GM23338 (cell line): ENCODE measurements at regions not wholly inside any gene's neighbourhood (a gene's known extent, or its start where the extent isn't known, plus 50 kb on each side); places are given as distances from the start of the nearest gene placed in this dataset.

Experiments
- ATAC-seq: fragments of 200-7000 bp; cut with Tn5 transposase; 3 replicates; pipeline ENCODE4 v1.9.1; 2020
- DNase-seq: peaks from one replicate; pipeline ENCODE4 v3.0.0-alpha.2; 2015; ENCODE audit warnings: low spot score
- H2AFZ ChIP-seq: fragments of 200-600 bp; sonication (generic); 2 replicates; pipeline ENCODE4 v1.8.0; 2016; ENCODE audit warnings: antibody characterized with exemption, mild to moderate bottlenecking, moderate library complexity
- H3F3A ChIP-seq: fragments of 200-600 bp; sonication (generic); replicated peaks from 2 replicates; pipeline ENCODE4 v1.8.0; 2017; ENCODE audit warnings: antibody characterized with exemption, mixed run types, low read depth
- H3K27ac ChIP-seq: fragments of 200-600 bp; sonication (generic); 2 replicates; pipeline ENCODE4 v1.6.1; 2016; ENCODE audit warnings: low read depth
- H3K27me3 ChIP-seq: fragments of 200-600 bp; sonication (generic); 2 replicates; pipeline ENCODE4 v1.8.0; 2016; ENCODE audit warnings: mild to moderate bottlenecking, mixed run types, moderate library complexity; ENCODE audit not compliant: insufficient read depth
- H3K36me3 ChIP-seq: fragments of 200-600 bp; sonication (generic); 2 replicates; pipeline ENCODE4 v1.8.0; 2016; ENCODE audit warnings: mild to moderate bottlenecking; ENCODE audit not compliant: insufficient read depth
- H3K4me1 ChIP-seq: fragments of 200-600 bp; sonication (generic); 2 replicates; pipeline ENCODE4 v1.8.0; 2016; ENCODE audit warnings: mild to moderate bottlenecking, moderate library complexity; ENCODE audit not compliant: insufficient read depth
- H3K4me2 ChIP-seq: fragments of 200-600 bp; sonication (generic); 2 replicates; pipeline ENCODE4 v1.7.1; 2017; ENCODE audit warnings: mixed run types
- H3K4me3 ChIP-seq: fragments of 200-600 bp; sonication (generic); 2 replicates; pipeline ENCODE4 v1.6.1; 2016; ENCODE audit warnings: mixed run types
- H3K79me2 ChIP-seq: fragments of 200-600 bp; sonication (generic); replicated peaks from 2 replicates; pipeline ENCODE4 v1.8.0; 2017; ENCODE audit warnings: mild to moderate bottlenecking; ENCODE audit not compliant: insufficient read depth
- H3K9me2 ChIP-seq: fragments of 200-600 bp; sonication (generic); 2 replicates; pipeline ENCODE4 v1.8.0; 2017; ENCODE audit not compliant: insufficient read depth
- H4K20me1 ChIP-seq: fragments of 200-600 bp; sonication (generic); replicated peaks from 2 replicates; pipeline ENCODE4 v1.8.0; 2017; ENCODE audit warnings: mild to moderate bottlenecking; ENCODE audit not compliant: insufficient read depth
- H3K27ac Mint-ChIP-seq: 2 replicates; pipeline ENCODE4 v1.8.0; 2020; ENCODE audit warnings: inconsistent platforms, mild to moderate bottlenecking, moderate library complexity, mixed read lengths
- H3K27me3 Mint-ChIP-seq: 3 replicates; pipeline ENCODE4 v1.8.0; 2022; ENCODE audit warnings: low read depth, mild to moderate bottlenecking, moderate library complexity, mixed read lengths, inconsistent platforms; ENCODE audit not compliant: insufficient read depth, poor library complexity
- H3K36me3 Mint-ChIP-seq: 3 replicates; pipeline ENCODE4 v1.8.0; 2021; ENCODE audit warnings: low read depth, mild to moderate bottlenecking, inconsistent platforms, moderate library complexity, mixed read lengths
- H3K4me1 Mint-ChIP-seq: 3 replicates; pipeline ENCODE4 v1.8.0; 2020; ENCODE audit warnings: mild to moderate bottlenecking, inconsistent platforms, mixed read lengths
- H3K4me3 Mint-ChIP-seq: 3 replicates; pipeline ENCODE4 v1.8.0; 2021; ENCODE audit warnings: moderate library complexity, mild to moderate bottlenecking, inconsistent platforms, mixed read lengths
- H3K9me3 Mint-ChIP-seq: 3 replicates; pipeline ENCODE4 v1.8.0; 2020; ENCODE audit warnings: moderate library complexity, mild to moderate bottlenecking, inconsistent platforms, mixed read lengths
- CREB1 ChIP-seq: fragments of 250-450 bp; sonication (Bioruptor Pico); IDR thresholded peaks from 2 replicates; pipeline ENCODE4 v1.5.0; 2020; ENCODE audit warnings: low read depth, mild to moderate bottlenecking, moderate library complexity
- EZH2 ChIP-seq: fragments of 200-600 bp; sonication (generic); IDR thresholded peaks from one replicate; pipeline ENCODE4 v1.8.0; 2017; ENCODE audit warnings: antibody characterized with exemption, mild to moderate bottlenecking, low read depth; ENCODE audit not compliant: unreplicated experiment
- EZH2phosphoT487 ChIP-seq: fragments of 200-600 bp; sonication (generic); IDR thresholded peaks from one replicate; pipeline ENCODE4 v1.8.1; 2018; ENCODE audit warnings: antibody characterized with exemption; ENCODE audit not compliant: unreplicated experiment
- JUNB ChIP-seq: IDR thresholded peaks from one replicate; pipeline ENCODE4 v1.6.1; 2016; ENCODE audit warnings: antibody characterized with exemption; ENCODE audit not compliant: unreplicated experiment
- NANOG ChIP-seq: IDR thresholded peaks from 2 replicates; pipeline ENCODE4 v1.6.1; 2016; ENCODE audit warnings: antibody characterized with exemption, borderline replicate concordance
- STAT1 ChIP-seq: IDR thresholded peaks from one replicate; pipeline ENCODE4 v1.6.1; 2016; ENCODE audit warnings: antibody characterized with exemption; ENCODE audit not compliant: unreplicated experiment
- ZNF331 ChIP-seq: fragments of 250-450 bp; sonication (Bioruptor Pico); IDR thresholded peaks from 2 replicates; pipeline ENCODE4 v1.5.0; 2020; ENCODE audit warnings: low read depth, mild to moderate bottlenecking, moderate library complexity
- TF ChIP-seq, protein P1 (sequence below), 2 experiments: fragments of 200-600 bp in 1 of 2; sonication (generic) in 1 of 2; conservative IDR thresholded peaks; 2 replicates each; pipeline versions ENCODE4 v1.5.1 to v1.6.1; 2016 to 2017; ENCODE audit warnings: antibody characterized with exemption in 2 of 2, low read depth in 2 of 2, mild to moderate bottlenecking in 2 of 2, moderate library complexity in 1 of 2
- TF ChIP-seq, protein P2 (sequence below): fragments of 250-450 bp; sonication (Bioruptor Pico); IDR thresholded peaks from 2 replicates; pipeline ENCODE4 v1.5.0; 2020; ENCODE audit warnings: mild to moderate bottlenecking, moderate library complexity
- TF ChIP-seq, protein P3 (sequence below): IDR thresholded peaks from 2 replicates; pipeline ENCODE4 v1.6.1; 2016; ENCODE audit warnings: antibody characterized with exemption
- TF ChIP-seq, protein P4 (sequence below): IDR thresholded peaks from one replicate; pipeline ENCODE4 v1.6.1; 2018; ENCODE audit warnings: antibody characterized with exemption; ENCODE audit not compliant: unreplicated experiment

DNA sequence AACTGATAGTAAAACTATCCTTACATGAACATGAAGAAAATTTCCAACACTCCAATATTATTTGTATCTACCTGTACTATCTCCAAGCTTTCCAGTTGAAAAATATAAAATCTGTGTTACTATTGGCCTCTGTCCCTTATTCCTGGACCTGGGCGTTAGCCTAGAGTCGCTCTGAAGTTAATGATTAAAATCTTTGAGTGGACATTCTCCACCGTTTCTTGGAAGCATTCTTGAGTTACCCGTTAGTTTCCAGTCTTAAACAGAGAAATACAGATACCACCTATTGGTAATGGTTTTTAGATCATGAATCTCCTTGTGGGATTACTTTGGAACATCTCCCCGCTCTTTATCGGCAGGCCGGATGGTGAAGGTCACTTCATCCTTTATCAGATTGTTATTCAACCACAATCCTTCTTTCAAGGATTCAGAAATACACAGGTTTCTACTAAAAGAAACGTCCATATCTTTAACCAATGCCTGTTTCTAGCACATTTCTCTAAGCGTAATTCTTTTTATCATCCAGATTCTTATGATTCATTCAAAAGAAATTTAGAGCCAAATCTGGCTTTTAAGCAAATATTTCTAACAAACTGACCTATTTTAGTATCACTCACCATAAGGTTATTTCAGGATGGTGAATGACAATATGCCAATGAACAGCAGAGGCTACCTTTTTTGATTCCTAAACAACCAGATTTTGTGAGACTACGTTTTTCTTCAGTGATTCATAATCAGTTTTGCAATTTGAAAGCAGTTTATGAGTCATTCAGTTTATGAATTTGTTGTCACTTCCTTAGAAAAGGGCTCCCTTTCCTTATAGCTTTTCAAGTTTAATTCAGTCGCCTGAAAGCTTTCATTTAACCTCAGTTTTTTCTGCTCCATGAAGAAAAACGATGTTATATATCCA is 70.2 kb upstream of the ERRFI1 start (continued):
- TF ChIP-seq, protein P1, sequence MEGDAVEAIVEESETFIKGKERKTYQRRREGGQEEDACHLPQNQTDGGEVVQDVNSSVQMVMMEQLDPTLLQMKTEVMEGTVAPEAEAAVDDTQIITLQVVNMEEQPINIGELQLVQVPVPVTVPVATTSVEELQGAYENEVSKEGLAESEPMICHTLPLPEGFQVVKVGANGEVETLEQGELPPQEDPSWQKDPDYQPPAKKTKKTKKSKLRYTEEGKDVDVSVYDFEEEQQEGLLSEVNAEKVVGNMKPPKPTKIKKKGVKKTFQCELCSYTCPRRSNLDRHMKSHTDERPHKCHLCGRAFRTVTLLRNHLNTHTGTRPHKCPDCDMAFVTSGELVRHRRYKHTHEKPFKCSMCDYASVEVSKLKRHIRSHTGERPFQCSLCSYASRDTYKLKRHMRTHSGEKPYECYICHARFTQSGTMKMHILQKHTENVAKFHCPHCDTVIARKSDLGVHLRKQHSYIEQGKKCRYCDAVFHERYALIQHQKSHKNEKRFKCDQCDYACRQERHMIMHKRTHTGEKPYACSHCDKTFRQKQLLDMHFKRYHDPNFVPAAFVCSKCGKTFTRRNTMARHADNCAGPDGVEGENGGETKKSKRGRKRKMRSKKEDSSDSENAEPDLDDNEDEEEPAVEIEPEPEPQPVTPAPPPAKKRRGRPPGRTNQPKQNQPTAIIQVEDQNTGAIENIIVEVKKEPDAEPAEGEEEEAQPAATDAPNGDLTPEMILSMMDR (conservative IDR thresholded peaks at IDR 0.05; ENCODE audit: low read depth in 2 of 2): no peak
- TF ChIP-seq, protein P2, sequence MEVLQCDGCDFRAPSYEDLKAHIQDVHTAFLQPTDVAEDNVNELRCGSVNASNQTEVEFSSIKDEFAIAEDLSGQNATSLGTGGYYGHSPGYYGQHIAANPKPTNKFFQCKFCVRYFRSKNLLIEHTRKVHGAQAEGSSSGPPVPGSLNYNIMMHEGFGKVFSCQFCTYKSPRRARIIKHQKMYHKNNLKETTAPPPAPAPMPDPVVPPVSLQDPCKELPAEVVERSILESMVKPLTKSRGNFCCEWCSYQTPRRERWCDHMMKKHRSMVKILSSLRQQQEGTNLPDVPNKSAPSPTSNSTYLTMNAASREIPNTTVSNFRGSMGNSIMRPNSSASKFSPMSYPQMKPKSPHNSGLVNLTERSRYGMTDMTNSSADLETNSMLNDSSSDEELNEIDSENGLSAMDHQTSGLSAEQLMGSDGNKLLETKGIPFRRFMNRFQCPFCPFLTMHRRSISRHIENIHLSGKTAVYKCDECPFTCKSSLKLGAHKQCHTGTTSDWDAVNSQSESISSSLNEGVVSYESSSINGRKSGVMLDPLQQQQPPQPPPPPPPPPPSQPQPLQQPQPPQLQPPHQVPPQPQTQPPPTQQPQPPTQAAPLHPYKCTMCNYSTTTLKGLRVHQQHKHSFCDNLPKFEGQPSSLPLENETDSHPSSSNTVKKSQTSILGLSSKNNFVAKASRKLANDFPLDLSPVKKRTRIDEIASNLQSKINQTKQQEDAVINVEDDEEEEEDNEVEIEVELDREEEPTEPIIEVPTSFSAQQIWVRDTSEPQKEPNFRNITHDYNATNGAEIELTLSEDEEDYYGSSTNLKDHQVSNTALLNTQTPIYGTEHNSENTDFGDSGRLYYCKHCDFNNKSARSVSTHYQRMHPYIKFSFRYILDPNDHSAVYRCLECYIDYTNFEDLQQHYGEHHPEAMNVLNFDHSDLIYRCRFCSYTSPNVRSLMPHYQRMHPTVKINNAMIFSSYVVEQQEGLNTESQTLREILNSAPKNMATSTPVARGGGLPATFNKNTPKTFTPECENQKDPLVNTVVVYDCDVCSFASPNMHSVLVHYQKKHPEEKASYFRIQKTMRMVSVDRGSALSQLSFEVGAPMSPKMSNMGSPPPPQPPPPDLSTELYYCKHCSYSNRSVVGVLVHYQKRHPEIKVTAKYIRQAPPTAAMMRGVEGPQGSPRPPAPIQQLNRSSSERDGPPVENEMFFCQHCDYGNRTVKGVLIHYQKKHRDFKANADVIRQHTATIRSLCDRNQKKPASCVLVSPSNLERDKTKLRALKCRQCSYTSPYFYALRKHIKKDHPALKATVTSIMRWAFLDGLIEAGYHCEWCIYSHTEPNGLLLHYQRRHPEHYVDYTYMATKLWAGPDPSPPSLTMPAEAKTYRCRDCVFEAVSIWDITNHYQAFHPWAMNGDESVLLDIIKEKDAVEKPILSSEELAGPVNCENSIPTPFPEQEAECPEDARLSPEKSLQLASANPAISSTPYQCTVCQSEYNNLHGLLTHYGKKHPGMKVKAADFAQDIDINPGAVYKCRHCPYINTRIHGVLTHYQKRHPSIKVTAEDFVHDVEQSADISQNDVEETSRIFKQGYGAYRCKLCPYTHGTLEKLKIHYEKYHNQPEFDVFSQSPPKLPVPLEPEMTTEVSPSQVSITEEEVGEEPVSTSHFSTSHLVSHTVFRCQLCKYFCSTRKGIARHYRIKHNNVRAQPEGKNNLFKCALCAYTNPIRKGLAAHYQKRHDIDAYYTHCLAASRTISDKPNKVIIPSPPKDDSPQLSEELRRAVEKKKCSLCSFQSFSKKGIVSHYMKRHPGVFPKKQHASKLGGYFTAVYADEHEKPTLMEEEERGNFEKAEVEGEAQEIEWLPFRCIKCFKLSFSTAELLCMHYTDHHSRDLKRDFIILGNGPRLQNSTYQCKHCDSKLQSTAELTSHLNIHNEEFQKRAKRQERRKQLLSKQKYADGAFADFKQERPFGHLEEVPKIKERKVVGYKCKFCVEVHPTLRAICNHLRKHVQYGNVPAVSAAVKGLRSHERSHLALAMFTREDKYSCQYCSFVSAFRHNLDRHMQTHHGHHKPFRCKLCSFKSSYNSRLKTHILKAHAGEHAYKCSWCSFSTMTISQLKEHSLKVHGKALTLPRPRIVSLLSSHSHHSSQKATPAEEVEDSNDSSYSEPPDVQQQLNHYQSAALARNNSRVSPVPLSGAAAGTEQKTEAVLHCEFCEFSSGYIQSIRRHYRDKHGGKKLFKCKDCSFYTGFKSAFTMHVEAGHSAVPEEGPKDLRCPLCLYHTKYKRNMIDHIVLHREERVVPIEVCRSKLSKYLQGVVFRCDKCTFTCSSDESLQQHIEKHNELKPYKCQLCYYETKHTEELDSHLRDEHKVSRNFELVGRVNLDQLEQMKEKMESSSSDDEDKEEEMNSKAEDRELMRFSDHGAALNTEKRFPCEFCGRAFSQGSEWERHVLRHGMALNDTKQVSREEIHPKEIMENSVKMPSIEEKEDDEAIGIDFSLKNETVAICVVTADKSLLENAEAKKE: no peak
- TF ChIP-seq ZNF331 (CRISPR knock-in tag): no peak
- TF ChIP-seq EZH2phosphoT487: no peak

DNA sequence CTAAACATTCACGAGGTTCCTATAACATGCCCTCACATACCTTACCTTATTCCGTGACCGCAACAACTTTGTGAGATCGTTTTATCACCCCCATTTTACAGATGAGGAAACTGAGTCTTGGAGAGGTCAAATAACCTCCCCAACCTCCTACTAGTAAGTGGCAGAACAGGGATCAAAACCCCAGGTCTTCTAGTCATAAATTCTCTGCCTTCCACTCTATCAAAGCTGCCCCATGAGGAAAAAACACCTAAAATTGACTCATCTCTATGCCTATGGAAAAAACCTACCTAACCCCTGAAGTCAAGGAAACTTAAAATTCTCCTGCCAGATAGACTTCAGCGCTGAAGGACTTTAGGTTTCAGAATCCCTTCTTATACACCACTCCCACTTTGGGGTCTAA is 69.5 kb upstream of the ERRFI1 start:
- Histone ChIP-seq H3K4me2 (no peak overlapping the region), H3K9me2 (0 out of 2 replicates have a peak, but pooled peaks cover 4% of the 10 kb centered on the region), H3K79me2 (no peaks in the 10 kb centered on the region), H3F3A (no peaks in the 10 kb centered on the region), H3K4me1 (no peaks in the 10 kb centered on the region), H3K36me3 (no peaks in the 10 kb centered on the region), H3K27ac (no peak overlapping the region), H4K20me1 (no peaks in the 10 kb centered on the region), H3K4me3 (no peak overlapping the region), H2AFZ (no peak overlapping the region), H3K27me3 (no peaks in the 10 kb centered on the region)
- DNase-seq (no peak), ATAC-seq (no peak)
- no peak overlapping the region for H3K27ac Mint-ChIP-seq
- H3K9me3 Mint-ChIP-seq: no peaks in the 10 kb centered on the region
- H3K36me3 Mint-ChIP-seq: no peaks in the 10 kb centered on the region
- peaks cover 2% of the 10 kb centered on the region for H3K27me3 Mint-ChIP-seq
- peaks cover 5% of the 10 kb centered on the region for H3K4me1 Mint-ChIP-seq
- H3K4me3 Mint-ChIP-seq: no peak overlapping the region
- TF ChIP-seq STAT1: no peak
- no peak for TF ChIP-seq EZH2
- TF ChIP-seq, protein P3, sequence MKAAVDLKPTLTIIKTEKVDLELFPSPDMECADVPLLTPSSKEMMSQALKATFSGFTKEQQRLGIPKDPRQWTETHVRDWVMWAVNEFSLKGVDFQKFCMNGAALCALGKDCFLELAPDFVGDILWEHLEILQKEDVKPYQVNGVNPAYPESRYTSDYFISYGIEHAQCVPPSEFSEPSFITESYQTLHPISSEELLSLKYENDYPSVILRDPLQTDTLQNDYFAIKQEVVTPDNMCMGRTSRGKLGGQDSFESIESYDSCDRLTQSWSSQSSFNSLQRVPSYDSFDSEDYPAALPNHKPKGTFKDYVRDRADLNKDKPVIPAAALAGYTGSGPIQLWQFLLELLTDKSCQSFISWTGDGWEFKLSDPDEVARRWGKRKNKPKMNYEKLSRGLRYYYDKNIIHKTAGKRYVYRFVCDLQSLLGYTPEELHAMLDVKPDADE: no peak
- no peak for TF ChIP-seq NANOG
- TF ChIP-seq, protein P4, sequence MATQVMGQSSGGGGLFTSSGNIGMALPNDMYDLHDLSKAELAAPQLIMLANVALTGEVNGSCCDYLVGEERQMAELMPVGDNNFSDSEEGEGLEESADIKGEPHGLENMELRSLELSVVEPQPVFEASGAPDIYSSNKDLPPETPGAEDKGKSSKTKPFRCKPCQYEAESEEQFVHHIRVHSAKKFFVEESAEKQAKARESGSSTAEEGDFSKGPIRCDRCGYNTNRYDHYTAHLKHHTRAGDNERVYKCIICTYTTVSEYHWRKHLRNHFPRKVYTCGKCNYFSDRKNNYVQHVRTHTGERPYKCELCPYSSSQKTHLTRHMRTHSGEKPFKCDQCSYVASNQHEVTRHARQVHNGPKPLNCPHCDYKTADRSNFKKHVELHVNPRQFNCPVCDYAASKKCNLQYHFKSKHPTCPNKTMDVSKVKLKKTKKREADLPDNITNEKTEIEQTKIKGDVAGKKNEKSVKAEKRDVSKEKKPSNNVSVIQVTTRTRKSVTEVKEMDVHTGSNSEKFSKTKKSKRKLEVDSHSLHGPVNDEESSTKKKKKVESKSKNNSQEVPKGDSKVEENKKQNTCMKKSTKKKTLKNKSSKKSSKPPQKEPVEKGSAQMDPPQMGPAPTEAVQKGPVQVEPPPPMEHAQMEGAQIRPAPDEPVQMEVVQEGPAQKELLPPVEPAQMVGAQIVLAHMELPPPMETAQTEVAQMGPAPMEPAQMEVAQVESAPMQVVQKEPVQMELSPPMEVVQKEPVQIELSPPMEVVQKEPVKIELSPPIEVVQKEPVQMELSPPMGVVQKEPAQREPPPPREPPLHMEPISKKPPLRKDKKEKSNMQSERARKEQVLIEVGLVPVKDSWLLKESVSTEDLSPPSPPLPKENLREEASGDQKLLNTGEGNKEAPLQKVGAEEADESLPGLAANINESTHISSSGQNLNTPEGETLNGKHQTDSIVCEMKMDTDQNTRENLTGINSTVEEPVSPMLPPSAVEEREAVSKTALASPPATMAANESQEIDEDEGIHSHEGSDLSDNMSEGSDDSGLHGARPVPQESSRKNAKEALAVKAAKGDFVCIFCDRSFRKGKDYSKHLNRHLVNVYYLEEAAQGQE: no peak
- no peak for TF ChIP-seq ZNF331 (CRISPR knock-in tag)
- TF ChIP-seq JUNB: no peak
- TF ChIP-seq CREB1: no peak
